SKM-1 treated with dmso at 0.1 percent for 144 hours (cell line): ENCODE measurements at regions not wholly inside any gene's neighbourhood (a gene's known extent, or its start where the extent isn't known, plus 50 kb on each side); places are given as distances from the start of the nearest gene placed in this dataset.
"Not testable (repeated sequence)": the region's sequence is repeated elsewhere in the genome, so short reads cannot be mapped to it uniquely, and the experiment has no call there.

Experiments
- DNase-seq: peaks from one replicate; lab custom pipeline; 2025; ENCODE audit not compliant: unreplicated experiment; lab: John Stamatoyannopoulos, UW

DNA sequence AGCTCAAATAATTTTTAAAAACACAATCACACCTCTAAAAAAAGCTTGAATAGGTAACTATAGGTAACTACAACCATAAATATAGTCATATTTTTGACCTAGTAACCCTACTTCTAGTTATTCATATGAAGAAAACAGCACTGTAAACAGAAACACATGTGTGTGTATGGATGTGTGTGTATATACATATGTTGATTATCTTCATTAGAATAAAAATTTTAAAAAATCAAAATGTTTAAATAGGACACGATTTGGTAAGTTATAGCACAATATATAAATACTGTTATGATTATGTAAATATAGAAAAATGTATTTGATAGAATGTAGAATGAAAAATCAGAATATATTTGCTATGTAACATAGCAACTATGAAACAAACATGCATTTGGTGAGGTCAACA lies 258.1 kb upstream of the GK2 start:
- no peak for DNase-seq

DNA sequence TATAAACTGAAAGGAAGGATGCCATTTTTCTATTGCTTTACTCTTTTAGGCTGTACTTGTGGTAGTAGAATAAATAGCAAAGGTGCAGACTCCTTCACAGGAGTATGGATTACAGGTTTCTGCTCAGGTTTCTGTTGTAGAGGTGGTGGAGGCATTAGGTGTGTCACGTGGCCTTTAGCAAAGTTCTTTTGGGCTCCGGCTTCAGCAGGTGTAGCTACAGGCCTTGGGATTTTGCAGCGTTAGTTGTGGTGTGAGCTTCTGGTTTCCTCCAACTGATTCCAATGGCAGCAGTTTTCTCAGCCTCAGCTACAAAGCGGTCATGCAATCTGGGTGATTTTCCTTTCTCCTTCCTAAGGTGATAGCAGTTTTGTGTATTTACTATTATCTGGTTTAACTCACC lies 255.8 kb upstream of the GK2 start:
- DNase-seq, result no peak

- no peak for DNase-seq
Measured at GRCh38 chr4:79663141-79663540, 255.1 kb upstream of the GK2 start.

DNA sequence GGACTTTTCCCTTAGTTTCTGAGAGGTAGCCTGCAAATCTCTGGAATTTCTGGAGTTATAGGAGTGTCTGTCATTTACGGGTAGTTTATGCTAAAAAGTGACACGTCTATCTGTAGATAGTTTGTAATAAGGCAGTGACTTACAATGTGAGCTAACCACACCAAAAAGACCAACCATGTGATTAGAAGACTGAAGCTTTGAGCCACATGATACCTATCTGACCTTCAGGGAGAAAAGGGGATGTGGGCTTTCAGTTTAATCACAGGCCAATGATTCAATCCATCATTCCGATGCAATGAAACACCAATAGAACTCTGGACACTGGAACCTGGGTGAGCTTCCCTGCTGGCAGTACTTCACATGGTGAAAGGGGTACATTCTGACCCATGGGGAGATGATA lies 254.6 kb upstream of the GK2 start:
- no peak for DNase-seq

DNA sequence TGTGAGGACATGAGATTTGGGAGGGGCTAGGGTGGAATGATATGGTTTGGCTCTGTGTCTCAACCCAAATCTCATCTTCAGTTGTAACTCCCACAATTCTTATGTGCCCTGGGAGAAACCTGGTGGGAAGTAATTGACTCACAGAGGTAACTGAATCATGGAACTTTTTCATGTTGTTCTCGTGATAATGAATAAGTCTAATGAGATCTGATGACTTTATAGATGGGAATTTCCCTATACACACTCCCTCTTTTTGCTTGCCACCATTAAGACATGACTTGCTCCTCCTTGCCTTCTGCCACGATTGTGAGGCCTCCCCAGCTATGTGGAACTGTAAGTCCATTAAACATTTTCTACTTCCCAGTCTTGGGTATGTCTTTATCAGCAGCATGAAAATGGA lies 253.2 kb upstream of the GK2 start:
- DNase-seq, result no peak

GRCh38 chr4:79659308-79659870 lies 251.4 kb upstream of the GK2 start:
- not testable (repeated sequence) for DNase-seq

- no peak for DNase-seq
Measured at GRCh38 chr4:79657379-79657778, 249.4 kb upstream of the GK2 start.

- DNase-seq, result no peak
Measured at GRCh38 chr4:79653871-79654270, 245.8 kb upstream of the GK2 start.

DNA sequence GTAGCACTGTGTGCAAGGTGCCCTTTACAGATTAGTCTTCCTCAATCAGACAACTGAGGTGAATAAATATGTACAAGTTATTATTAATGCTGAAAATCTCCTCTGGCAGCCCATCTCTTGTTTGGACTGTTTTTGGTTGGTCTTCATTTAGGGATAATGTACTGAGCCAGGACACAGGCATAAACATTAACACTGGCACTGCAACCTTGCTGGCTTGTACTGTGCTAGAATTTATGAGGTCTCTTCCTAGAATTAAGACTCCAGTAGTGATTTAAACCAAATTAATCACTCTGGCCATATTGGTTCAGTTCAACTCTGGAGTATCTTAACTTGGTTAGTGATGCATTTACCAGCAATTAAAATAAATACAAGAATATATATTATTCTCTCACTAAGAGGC lies 244.7 kb upstream of the GK2 start:
- DNase-seq, result no peak

- DNase-seq, result no peak
Measured at GRCh38 chr4:79652232-79652631, 244.2 kb upstream of the GK2 start.

DNA sequence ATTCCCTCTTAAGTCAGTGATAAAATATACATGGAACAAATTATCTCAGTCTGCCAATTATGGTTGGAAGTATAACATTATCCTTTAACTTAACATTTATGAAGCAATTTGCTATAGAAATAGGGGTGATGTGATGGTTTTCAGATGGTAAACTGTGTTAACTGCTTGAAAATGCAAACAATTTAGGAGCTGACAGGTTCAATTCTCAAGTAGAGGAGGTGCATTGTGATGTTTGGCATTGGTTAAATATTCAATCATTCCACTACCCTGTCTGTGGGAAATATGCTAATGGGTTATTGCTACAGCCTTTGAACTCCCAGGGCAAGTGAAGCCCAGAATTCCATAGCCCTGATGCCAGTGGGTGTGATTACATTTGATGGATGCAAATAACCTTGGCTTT lies 243.4 kb upstream of the GK2 start:
- no peak for DNase-seq

GRCh38 chr4:79650794-79651431 lies 242.9 kb upstream of the GK2 start:
- no peak for DNase-seq

GRCh38 chr4:79650217-79650616 lies 242.2 kb upstream of the GK2 start:
- DNase-seq, result no peak

- DNase-seq, result no peak
Measured at GRCh38 chr4:79645942-79646341, 237.9 kb upstream of the GK2 start.

GRCh38 chr4:79638735-79639134 lies 230.7 kb upstream of the GK2 start:
- DNase-seq, result no peak

DNA sequence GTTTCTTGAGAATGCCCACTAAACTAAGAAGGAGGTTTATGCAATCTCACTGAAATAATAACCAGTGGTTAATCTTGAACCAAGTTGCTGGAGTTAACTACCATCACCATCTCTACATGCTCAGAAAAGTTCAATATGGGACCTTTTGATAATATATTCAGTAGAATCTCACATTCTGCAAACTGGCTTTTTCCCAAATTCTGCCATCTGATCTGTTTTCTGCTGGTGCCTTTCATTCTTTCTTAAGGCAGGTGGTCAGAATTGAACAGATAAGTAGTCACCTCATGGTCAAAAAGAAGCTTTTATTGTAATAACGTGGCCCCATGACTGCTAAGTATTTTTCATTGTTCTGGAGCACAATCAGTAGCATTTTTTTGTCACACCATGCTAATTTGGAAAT lies 229.0 kb upstream of the GK2 start:
- DNase-seq, result no peak

GRCh38 chr4:79634111-79634510 lies 226.1 kb upstream of the GK2 start:
- DNase-seq, result no peak

GRCh38 chr4:79632114-79632513 lies 224.1 kb upstream of the GK2 start:
- DNase-seq, result no peak

DNA sequence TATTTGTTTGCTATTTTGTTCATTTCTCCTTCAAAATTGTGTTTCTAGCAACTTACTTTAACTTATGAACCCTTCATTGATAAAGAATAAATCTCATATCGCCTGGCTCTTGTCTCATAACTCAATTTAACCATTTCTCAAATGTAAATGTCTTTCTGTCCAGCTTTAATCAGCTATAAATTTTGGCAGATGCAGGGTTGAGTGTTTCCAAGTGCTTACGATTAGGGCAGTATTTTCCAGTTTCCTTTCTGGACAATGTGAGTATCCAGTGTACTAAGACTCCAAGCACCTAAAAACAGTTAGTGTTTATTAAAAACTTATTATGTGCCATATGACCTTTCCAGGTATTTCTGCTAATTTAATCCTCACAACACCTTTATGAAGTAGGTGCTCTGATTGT lies 218.6 kb upstream of the GK2 start:
- DNase-seq, result no peak

DNA sequence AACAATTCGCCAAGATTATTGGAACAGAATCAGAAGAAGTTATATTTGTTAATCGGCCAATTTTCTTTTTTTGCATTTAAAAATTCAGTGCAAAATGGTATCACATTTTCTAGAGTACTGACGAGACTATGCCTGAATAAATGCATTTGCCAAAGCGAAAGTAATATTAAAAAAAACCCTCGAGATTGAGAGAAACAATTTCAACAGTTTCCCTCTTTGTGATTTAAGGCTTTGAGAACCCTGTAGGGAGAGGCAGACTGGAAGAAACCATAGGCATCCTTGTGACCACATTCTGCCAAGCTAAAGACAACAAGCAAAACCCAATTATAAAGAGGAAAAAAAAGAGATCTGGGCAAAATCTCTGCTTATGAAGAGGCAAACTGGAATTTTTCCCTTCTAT lies 218.1 kb upstream of the GK2 start:
- DNase-seq, result no peak

DNA sequence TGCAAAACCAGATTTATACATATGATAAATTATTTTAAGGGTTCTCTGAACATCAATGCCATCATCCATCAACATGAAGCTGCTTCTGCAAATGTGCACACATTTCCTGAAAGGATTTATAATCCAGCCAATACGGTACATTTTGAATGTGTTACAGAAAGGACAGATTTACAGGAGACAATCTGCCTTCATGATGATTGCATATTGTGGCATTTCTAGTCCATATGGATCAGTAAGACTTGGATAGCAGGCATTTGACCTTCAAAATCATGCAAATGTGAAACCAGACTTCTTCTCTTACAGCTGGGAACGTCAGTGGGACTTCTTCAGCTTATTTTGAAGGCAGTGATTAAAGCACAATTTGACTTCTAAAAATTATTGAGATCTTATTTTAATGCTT lies 217.3 kb upstream of the GK2 start:
- DNase-seq, result no peak

DNA sequence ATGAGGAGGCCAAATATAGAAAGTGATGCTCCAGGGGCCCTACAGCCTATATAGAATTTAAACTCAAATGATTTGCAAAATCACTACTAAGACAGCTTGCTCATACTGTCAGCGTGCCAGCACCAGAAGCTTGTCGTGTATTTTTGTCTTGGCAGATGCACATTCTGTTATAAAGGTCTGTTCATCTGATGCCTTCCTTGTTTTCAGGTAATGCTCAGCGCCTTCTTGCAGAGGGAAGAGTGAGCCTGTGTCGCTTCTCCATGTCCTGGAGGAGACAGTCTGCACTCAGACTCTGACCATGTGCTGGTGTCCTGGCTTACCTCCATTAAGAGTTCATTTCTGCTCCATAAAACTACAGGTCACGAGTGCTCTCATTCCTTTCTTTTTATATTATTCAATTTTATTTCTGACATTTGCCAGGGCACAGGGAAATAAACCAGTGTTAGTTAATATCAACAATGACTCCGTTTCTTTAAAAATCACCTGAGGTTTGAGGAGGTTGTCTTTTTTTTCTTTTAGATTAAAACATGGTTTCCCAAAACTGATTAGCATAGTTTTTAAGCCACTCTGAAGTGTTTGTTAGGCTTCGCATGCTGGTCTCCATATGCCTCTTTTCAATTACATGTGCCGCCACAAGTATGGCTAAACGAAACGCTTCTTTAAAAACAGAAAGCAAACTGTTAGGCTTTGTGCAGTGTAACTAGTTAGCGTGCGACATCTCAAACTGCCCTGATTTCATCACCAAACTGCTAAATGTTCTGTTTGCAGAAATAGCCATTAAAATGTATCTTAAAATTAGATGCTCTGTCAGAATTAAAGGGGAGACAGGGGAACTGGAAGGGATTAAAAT lies 215.2 kb upstream of the GK2 start:
- no peak for DNase-seq
